Lower leg skin (tissue), 4 donors: ENCODE measurements at regions not wholly inside any gene's neighbourhood (a gene's known extent, or its start where the extent isn't known, plus 50 kb on each side); places are given as distances from the start of the nearest gene placed in this dataset.

Experiments used
- DNase-seq, 2 donors: peaks; one replicate each; pipeline ENCODE4 v3.0.0-alpha.2; 2019; ENCODE audit warnings: low spot score in 2 of 2
- H3K4me3 ChIP-seq: fragments of 200-600 bp; sonication (generic); 2 replicates; pipeline ENCODE4 v1.5.1; 2017; ENCODE audit warnings: mild to moderate bottlenecking, low read depth; ENCODE audit not compliant: poor library complexity, severe bottlenecking
- POLR2A ChIP-seq, 2 donors: fragments of 450-650 bp; IDR thresholded peaks; one replicate each; pipeline ENCODE4 v1.6.1; 2016 to 2017; ENCODE audit warnings: antibody characterized with exemption in 2 of 2, mild to moderate bottlenecking in 1 of 2, moderate library complexity in 1 of 2
- WGBS, 2 donors: methylation state at CpG; one replicate each; pipeline ENCODE4 v1.1.5; 2018; 5-methylcytosine and 5-hydroxymethylcytosine counted together
- intact Hi-C: fragments of 100-400 bp; cut with DNase I; formaldehyde crosslinking; loops from one replicate; pipeline ENCODE4 v1.15.0; 2023; ENCODE audit warnings: low total_unique reads
- TF ChIP-seq, protein P1 (sequence below), 3 donors: fragments of 450-650 bp; IDR thresholded peaks; one replicate each; pipeline ENCODE4 v1.5.1; 2016; ENCODE audit warnings: antibody characterized with exemption in 3 of 3, mild to moderate bottlenecking in 3 of 3, moderate library complexity in 2 of 3

DNA sequence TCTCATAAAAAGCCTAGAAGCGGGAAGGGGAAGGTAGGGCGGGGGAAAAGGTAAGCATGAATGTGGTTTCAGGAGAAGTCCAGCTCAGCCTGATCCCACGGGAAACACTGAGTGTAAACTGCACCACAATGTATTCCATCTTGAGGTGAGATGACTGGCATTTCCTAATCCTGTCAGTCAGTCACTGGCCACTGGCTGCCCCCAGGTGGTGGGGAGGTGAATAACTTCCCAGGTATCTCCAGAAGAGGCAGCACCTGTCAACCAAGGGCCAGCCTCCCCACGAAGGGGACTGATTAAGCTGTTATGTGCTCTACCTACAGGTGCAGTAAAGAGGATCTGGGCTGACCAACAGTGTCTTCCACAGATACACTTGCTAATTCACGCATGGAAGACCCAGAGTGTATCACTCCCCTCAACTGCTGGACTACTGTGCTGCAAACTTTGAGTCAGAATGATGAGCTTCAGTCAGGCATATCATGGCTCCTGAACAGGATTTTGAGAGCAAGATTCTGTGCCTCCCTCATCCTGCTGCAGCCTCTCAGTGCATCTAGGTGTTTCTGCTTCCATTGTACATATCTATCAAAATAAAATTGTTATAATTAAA, 108.5 kb upstream of the CCL2 start:
- DNase-seq, result peak; percentile 45 to 87
- intact Hi-C loops, result loop anchor here (5.0 kb wide), 1 partner anchor 219 kb away; no protein-coding TSS in a partner anchor
- H3K4me3 ChIP-seq, result no peak overlapping the region
- TF ChIP-seq, protein P1, sequence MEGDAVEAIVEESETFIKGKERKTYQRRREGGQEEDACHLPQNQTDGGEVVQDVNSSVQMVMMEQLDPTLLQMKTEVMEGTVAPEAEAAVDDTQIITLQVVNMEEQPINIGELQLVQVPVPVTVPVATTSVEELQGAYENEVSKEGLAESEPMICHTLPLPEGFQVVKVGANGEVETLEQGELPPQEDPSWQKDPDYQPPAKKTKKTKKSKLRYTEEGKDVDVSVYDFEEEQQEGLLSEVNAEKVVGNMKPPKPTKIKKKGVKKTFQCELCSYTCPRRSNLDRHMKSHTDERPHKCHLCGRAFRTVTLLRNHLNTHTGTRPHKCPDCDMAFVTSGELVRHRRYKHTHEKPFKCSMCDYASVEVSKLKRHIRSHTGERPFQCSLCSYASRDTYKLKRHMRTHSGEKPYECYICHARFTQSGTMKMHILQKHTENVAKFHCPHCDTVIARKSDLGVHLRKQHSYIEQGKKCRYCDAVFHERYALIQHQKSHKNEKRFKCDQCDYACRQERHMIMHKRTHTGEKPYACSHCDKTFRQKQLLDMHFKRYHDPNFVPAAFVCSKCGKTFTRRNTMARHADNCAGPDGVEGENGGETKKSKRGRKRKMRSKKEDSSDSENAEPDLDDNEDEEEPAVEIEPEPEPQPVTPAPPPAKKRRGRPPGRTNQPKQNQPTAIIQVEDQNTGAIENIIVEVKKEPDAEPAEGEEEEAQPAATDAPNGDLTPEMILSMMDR (IDR thresholded peaks at IDR 0.05), result no peak
- no peak for TF ChIP-seq POLR2A (IDR thresholded peaks at IDR 0.05)
- WGBS, 2 donors, result 28 to 35% methylated on average over 4 to 5 of the region's 5 CpGs

DNA sequence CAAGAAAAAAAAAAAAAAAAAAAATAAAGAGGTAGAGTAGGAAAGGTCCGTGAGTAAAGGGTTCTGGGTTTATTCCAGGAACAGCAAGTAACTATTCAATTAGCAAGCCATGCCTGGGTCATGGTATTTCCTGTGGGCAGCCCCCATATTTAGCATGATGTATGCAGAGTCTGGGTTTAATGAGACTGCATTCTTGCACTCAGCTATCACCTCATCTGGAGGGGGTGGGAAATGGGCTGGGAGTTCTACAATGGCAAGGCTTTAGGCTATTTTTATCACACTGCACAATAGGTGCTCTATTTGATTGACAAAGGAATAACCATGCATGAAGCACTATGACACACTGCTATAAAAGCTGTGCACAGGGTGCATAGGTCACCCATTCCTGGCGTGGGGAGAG, 104.0 kb upstream of the CCL2 start:
- WGBS, 2 donors, result 49 to 60% methylated on average over 2 of the region's 2 CpGs
- no peak for DNase-seq
- intact Hi-C loops, result loop anchor here (10.0 kb wide), 1 partner anchor 376 kb away; no protein-coding TSS in a partner anchor
- TF ChIP-seq, protein P1 (IDR thresholded peaks at IDR 0.05), result no peak
- no peak for TF ChIP-seq POLR2A (IDR thresholded peaks at IDR 0.05)
- no peak overlapping the region for H3K4me3 ChIP-seq

DNA sequence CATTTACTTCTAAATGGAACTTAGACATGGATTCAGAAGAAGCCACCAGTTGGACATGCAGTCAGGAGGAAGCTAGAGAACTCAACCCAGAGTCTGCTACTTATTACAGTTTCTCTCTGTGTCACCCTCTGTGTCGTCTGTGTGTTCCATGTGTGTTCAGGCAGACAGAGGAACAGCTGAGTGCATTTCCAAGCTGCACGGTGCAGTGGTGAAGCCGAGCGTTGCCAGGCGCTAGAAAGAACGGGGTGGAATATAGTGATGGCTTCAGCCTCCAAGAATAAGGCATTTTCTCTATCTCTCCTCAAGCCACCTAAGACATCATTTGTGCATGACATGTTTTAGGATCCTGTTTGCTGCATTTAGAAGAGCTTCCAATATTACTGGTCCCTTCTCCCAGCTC, 101.1 kb upstream of the CCL2 start:
- TF ChIP-seq POLR2A (IDR thresholded peaks at IDR 0.05), result no peak
- TF ChIP-seq, protein P1 (IDR thresholded peaks at IDR 0.05), result no peak
- no peak overlapping the region for H3K4me3 ChIP-seq
- 45 to 55% methylated on average over 6 of the region's 6 CpGs for WGBS, 2 donors
- no peak for DNase-seq
- intact Hi-C loops, result loop anchor here (10.0 kb wide), 1 partner anchor 379 kb away; no protein-coding TSS in a partner anchor

DNA sequence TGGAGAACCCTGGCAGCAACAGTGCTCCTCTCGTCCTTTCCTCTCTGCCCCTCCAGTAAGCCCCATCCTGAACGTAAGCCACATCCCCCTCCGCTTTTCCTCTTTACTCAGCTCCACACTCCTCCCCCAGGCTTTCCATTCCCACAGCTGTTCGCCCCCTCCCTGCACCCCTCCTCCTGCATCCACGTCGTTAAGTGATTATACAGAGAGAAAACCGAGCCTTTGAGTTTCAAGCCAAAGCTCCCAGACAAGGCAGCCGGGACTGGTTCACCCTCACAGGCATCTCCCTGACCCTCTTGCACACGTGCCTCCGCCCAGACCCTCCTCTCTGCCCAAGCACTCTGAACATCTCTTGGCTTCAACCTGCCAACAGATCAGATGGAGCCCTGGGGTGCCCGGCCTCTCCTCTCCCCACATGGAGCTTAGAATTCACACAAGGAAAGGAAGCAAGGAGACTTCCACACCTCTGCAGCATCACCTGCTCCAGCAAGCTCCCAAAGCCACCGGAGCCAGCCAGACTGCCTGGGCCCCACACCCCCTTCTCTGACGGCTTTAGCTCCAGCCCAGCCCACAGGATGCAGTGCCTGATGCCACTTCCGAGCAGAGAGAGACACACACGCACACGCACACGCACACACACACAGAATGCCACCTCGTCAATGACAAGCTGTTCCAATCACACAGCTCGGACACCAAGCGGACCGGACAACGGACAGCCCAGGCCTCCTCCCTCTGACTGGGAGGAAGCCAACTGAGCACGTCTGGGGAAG, 99.9 kb upstream of the CCL2 start:
- no peak overlapping the region for H3K4me3 ChIP-seq
- no peak for TF ChIP-seq POLR2A (IDR thresholded peaks at IDR 0.05)
- TF ChIP-seq, protein P1 (IDR thresholded peaks at IDR 0.05), result no peak
- intact Hi-C loops, result loop anchor here (10.0 kb wide), 1 partner anchor 380 kb away; no protein-coding TSS in a partner anchor
- DNase-seq, result no peak
- 21 to 22% methylated on average over 23 of the region's 23 CpGs for WGBS, 2 donors

DNA sequence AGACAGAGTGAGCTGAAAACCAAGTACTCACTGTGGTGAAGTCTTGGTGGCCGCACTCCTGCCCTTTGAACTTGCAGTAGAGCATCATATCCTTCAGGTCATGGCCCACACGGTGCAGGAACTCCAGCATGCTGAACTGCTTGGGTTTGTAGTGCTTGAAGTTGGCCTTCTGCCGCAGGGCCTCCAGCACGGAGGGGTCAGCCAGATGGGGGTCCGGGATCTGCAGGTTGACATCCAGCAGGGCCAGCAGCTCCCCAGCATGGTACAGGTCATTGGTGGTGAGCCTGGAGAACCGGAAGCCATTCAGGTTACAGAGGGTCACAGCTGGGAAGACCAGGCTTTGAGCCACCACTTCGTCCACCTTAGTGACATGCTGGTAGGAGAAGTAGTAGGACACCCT, 99.1 kb upstream of the CCL2 start:
- TF ChIP-seq POLR2A (IDR thresholded peaks at IDR 0.05), result no peak
- TF ChIP-seq, protein P1 (IDR thresholded peaks at IDR 0.05), result no peak
- DNase-seq, result no peak
- WGBS, 2 donors, result 84 to 85% methylated on average over 6 to 7 of the region's 7 CpGs
- intact Hi-C loops, result loop anchor here (10.0 kb wide), 1 partner anchor 381 kb away; no protein-coding TSS in a partner anchor
- no peak overlapping the region for H3K4me3 ChIP-seq
